ENCODE measurements at regions not wholly inside any gene's neighbourhood (a gene's known extent, or its start where the extent isn't known, plus 50 kb on each side); places are given as distances from the start of the nearest gene placed in this dataset.

DNA sequence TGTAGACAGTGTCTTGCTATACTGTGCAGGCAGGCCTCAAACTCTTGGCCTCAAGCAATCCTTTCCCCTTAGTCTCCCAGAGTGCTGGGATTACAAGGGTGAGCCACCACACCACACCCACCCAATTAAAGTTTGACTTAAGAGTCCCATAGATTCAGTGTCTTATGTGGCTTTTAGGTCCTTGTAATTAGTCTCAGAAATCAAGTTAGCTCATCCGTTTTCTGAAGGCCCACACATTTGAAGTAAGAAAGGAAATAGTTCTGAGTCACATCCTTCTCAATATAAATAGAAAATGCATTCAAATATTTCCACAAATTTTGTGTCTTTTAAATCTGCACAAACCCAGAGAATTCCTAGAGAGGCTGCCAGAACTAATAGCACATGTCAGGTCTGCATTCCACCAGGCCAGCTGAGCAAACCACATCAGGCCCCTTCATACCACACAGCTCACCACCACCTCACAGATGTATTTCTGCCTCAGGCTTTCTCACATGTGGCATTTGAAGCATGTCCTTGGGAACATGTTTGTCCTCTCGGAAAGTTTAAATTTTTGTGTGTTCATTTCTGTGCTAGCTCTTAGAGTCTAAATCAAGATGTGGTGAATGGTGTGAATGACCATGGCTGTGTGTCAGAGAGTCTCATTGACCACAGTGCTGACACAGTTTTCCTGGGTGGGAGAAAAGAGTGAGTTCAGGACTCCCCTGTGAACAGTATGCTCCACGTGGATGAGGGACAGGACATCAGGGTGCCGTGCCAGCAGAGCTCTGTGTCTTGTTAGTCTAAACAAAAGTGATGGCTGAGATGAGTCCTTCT lies 148.4 kb upstream of the USP9Y start:
- no peaks in the 10 kb centered on the region for H3K9me1 ChIP-seq (replicated peaks; ENCODE audit: control insufficient read depth, extremely low read depth, insufficient read depth, low read length)
- ChIA-PET CTCF (interaction anchor here (0.7 to 1.2 kb wide), 3 partner anchors 17 to 69 kb away, joined by 3 to 5 read pairs (median 3); no protein-coding TSS in a partner anchor), POLR2A (interaction anchor here (0.6 kb wide), 1 partner anchor 69 kb away, joined by 4 read pairs; no protein-coding TSS in a partner anchor)
- intact Hi-C loops (cut with micrococcal nuclease): loop anchor here (1.0 to 5.0 kb wide), 2 partner anchors 91 to 110 kb away; no protein-coding TSS in a partner anchor
- peak overlapping the region; percentile 81 for H3K27ac ChIP-seq (ENCODE audit: insufficient read depth, low read depth, low read length)
- H2AFZ ChIP-seq (ENCODE audit: low read depth, low read length): no peak overlapping the region
- DNase-seq (ENCODE audit: low read depth, low spot score) (peak; percentile 71), FAIRE-seq (peak; percentile 77)
- TF ChIP-seq GATA2 (IDR thresholded peaks at IDR 0.05; ENCODE audit: insufficient read depth, insufficient read length, low read depth, low read length): no peak
- peak; percentile 40 for TF ChIP-seq JUN (IDR thresholded peaks at IDR 0.05; ENCODE audit: borderline replicate concordance, insufficient read depth, insufficient read length, low read depth)
- H3K36me3 ChIP-seq (ENCODE audit: control insufficient read depth in 2 of 2, extremely low read depth in 1 of 2, insufficient read depth in 2 of 2, low read length in 2 of 2): no peaks in the 10 kb centered on the region
- no peaks in the 10 kb centered on the region for H3K27me3 ChIP-seq (ENCODE audit: control insufficient read depth in 2 of 2, insufficient read depth in 2 of 2, low read length in 2 of 2)
- peak overlapping the region; percentile 47 for H3K4me2 ChIP-seq (ENCODE audit: insufficient read depth, low read length)
- no peaks in the 10 kb centered on the region for H3K9me3 ChIP-seq (replicated peaks; ENCODE audit: control insufficient read depth, insufficient read depth, low read length)
- no TSS peak for BruUV-seq (replicated peaks)
- peaks cover 35% of the 10 kb centered on the region for H3K4me1 ChIP-seq (ENCODE audit: control insufficient read depth, extremely low read depth, insufficient read depth, low read length)
- dilution Hi-C loops (cut with MboI; ENCODE audit: extremely low pct_ligation_motif_present, low sequenced_read_pairs): no loop called here
- peak overlapping the region; percentile 57 for H3K9ac ChIP-seq (replicated peaks; ENCODE audit: extremely low read depth, insufficient read depth, low read length)
- no peak overlapping the region for H3K4me3 ChIP-seq (replicated peaks in 1 of 3; ENCODE audit: insufficient read depth in 1 of 3, low read depth in 1 of 3, low read length in 3 of 3)
- H3K79me2 ChIP-seq (ENCODE audit: control insufficient read depth, insufficient read depth, low read length): no peaks in the 10 kb centered on the region
- no peaks in the 10 kb centered on the region for H4K20me1 ChIP-seq (replicated peaks; ENCODE audit: control insufficient read depth, extremely low read depth, insufficient read depth, low read length)

DNA sequence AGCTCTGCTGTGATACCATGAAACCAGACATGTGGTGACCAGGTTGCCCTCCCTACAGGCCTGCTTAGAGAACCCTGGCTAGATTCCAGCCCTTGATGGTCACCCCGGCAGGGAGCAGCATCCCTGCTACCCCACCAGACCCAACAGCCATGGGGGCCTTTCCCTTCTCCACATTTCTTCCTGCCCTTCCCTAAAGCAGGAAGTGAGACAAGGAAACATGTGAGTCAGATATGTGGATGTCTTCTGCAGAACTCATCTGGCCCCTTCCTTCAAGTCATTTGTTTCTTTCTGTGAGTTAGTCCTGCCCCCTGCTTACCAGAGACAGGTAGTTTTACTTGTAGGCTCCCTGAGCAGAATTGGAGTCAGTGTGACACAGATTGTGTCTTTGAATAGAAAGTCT lies 147.1 kb upstream of the USP9Y start:
- Histone ChIP-seq H3K27me3 (ENCODE audit: control insufficient read depth in 2 of 2, insufficient read depth in 2 of 2, low read length in 2 of 2) (no peaks in the 10 kb centered on the region), H3K4me3 (replicated peaks in 1 of 3; ENCODE audit: insufficient read depth in 1 of 3, low read depth in 1 of 3, low read length in 3 of 3) (no peak overlapping the region), H3K27ac (ENCODE audit: insufficient read depth, low read depth, low read length) (peak overlapping the region; percentile 81), H3K4me1 (ENCODE audit: control insufficient read depth, extremely low read depth, insufficient read depth, low read length) (peaks cover 35% of the 10 kb centered on the region), H4K20me1 (replicated peaks; ENCODE audit: control insufficient read depth, extremely low read depth, insufficient read depth, low read length) (no peaks in the 10 kb centered on the region), H3K9ac (replicated peaks; ENCODE audit: extremely low read depth, insufficient read depth, low read length) (no peak overlapping the region), H3K79me2 (ENCODE audit: control insufficient read depth, insufficient read depth, low read length) (no peaks in the 10 kb centered on the region), H3K4me2 (ENCODE audit: insufficient read depth, low read length) (no peak overlapping the region), H2AFZ (ENCODE audit: low read depth, low read length) (no peak overlapping the region), H3K9me1 (replicated peaks; ENCODE audit: control insufficient read depth, extremely low read depth, insufficient read depth, low read length) (no peaks in the 10 kb centered on the region), H3K36me3 (ENCODE audit: control insufficient read depth in 2 of 2, extremely low read depth in 1 of 2, insufficient read depth in 2 of 2, low read length in 2 of 2) (no peaks in the 10 kb centered on the region), H3K9me3 (replicated peaks; ENCODE audit: control insufficient read depth, insufficient read depth, low read length) (no peaks in the 10 kb centered on the region)
- no TSS peak for BruUV-seq (replicated peaks)
- TF ChIP-seq MYC (IDR thresholded peaks at IDR 0.05; ENCODE audit: low read depth, low read length): no peak
- TF ChIP-seq POLR2A (IDR thresholded peaks at IDR 0.05; ENCODE audit: low read depth, low read length): no peak
- no peak for TF ChIP-seq JUN (IDR thresholded peaks at IDR 0.05; ENCODE audit: borderline replicate concordance, insufficient read depth, insufficient read length, low read depth)
- TF ChIP-seq GATA2 (IDR thresholded peaks at IDR 0.05; ENCODE audit: insufficient read depth, insufficient read length, low read depth, low read length): no peak
- TF ChIP-seq, protein P1, sequence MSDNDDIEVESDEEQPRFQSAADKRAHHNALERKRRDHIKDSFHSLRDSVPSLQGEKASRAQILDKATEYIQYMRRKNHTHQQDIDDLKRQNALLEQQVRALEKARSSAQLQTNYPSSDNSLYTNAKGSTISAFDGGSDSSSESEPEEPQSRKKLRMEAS (IDR thresholded peaks at IDR 0.05; ENCODE audit: insufficient read depth, insufficient read length): no peak
- no peak for TF ChIP-seq FOS (IDR thresholded peaks at IDR 0.05; ENCODE audit: borderline replicate concordance, insufficient read depth, low read length)
- TF ChIP-seq EZH2 (IDR thresholded peaks at IDR 0.05; ENCODE audit: borderline replicate concordance, low read depth, low read length, severe bottlenecking): no peak
- TF ChIP-seq, protein P2, sequence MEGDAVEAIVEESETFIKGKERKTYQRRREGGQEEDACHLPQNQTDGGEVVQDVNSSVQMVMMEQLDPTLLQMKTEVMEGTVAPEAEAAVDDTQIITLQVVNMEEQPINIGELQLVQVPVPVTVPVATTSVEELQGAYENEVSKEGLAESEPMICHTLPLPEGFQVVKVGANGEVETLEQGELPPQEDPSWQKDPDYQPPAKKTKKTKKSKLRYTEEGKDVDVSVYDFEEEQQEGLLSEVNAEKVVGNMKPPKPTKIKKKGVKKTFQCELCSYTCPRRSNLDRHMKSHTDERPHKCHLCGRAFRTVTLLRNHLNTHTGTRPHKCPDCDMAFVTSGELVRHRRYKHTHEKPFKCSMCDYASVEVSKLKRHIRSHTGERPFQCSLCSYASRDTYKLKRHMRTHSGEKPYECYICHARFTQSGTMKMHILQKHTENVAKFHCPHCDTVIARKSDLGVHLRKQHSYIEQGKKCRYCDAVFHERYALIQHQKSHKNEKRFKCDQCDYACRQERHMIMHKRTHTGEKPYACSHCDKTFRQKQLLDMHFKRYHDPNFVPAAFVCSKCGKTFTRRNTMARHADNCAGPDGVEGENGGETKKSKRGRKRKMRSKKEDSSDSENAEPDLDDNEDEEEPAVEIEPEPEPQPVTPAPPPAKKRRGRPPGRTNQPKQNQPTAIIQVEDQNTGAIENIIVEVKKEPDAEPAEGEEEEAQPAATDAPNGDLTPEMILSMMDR (IDR thresholded peaks at IDR 0.05; ENCODE audit: extremely low read depth in 1 of 2, insufficient read depth in 1 of 2, low read depth in 1 of 2, low read length in 2 of 2): no peak
- TF ChIP-seq POLR2AphosphoS5 (IDR thresholded peaks at IDR 0.05; ENCODE audit: insufficient read depth, low read depth, low read length): no peak
- DNase-seq (ENCODE audit: low read depth, low spot score): peak; percentile 14
- FAIRE-seq: peak; percentile 77
- POLR2A ChIA-PET: no interaction called here
- intact Hi-C loops (cut with micrococcal nuclease) (loop anchor here (5.0 kb wide), 1 partner anchor 108 kb away; no protein-coding TSS in a partner anchor), dilution Hi-C loops (cut with MboI; ENCODE audit: extremely low pct_ligation_motif_present, low sequenced_read_pairs) (no loop called here)
- CTCF ChIA-PET: interaction anchor here (1.3 kb wide), 1 partner anchor 68 kb away, joined by 6 read pairs; no protein-coding TSS in a partner anchor

Measured in endothelial cell of umbilical vein (primary cell).